DOHH2 (cell line): ENCODE measurements at regions not wholly inside any gene's neighbourhood (a gene's known extent, or its start where the extent isn't known, plus 50 kb on each side); places are given as distances from the start of the nearest gene placed in this dataset.

Experiments used
- EZH2phosphoT487 ChIP-seq: fragments of 200-600 bp; sonication (generic); IDR thresholded peaks from 2 replicates; pipeline ENCODE4 v1.6.1; 2017; ENCODE audit warnings: borderline replicate concordance, mild to moderate bottlenecking, antibody characterized with exemption, low read length, moderate library complexity, mixed read lengths
- TF ChIP-seq, protein P1 (sequence below): fragments of 200-600 bp; sonication (generic); IDR thresholded peaks from one replicate; pipeline ENCODE4 v1.5.1; 2014; ENCODE audit warnings: antibody characterized with exemption, mild to moderate bottlenecking, low read depth, low read length; ENCODE audit not compliant: poor library complexity, severe bottlenecking

DNA sequence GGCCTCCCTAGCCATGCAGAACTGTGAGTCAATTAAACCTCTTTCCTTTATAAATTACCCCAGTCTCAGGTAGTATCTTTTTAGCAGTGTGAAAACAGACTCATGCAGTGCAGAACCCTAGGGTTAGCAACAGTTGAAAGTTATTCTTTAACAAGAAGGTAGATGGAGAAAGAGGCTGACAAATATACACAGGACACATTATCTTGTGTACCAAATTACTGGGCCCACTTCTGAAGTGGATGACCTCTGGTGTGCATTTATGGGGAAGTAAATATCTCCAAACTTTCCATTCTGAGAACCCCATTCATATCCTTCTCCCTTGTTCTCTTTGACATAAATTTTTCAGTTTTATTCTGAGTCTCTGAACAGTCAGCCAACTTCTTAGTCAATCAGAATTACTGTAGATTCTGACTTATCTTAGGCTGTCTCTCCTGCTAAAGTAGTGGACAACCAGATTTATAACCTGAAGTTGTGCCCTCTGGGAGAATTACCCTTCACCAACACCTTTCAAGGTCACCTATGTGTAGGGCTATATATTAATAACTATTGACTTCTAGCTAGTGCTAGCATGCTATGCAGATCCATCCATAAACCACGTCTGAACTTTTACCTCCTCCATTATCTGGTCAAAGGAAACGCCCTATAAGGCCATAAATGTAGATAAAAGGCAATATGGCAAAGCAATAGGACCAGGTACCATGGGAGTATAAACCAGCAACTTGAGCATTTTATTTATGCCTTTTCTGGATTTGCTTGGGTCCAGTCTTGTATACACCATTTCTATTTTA lies 72.5 kb upstream of the TAB3 start:
- TF ChIP-seq, protein P1, sequence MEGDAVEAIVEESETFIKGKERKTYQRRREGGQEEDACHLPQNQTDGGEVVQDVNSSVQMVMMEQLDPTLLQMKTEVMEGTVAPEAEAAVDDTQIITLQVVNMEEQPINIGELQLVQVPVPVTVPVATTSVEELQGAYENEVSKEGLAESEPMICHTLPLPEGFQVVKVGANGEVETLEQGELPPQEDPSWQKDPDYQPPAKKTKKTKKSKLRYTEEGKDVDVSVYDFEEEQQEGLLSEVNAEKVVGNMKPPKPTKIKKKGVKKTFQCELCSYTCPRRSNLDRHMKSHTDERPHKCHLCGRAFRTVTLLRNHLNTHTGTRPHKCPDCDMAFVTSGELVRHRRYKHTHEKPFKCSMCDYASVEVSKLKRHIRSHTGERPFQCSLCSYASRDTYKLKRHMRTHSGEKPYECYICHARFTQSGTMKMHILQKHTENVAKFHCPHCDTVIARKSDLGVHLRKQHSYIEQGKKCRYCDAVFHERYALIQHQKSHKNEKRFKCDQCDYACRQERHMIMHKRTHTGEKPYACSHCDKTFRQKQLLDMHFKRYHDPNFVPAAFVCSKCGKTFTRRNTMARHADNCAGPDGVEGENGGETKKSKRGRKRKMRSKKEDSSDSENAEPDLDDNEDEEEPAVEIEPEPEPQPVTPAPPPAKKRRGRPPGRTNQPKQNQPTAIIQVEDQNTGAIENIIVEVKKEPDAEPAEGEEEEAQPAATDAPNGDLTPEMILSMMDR, result no peak
- no peak for TF ChIP-seq EZH2phosphoT487
